ENCODE measurements at regions not wholly inside any gene's neighbourhood (a gene's known extent, or its start where the extent isn't known, plus 50 kb on each side); places are given as distances from the start of the nearest gene placed in this dataset.

DNA sequence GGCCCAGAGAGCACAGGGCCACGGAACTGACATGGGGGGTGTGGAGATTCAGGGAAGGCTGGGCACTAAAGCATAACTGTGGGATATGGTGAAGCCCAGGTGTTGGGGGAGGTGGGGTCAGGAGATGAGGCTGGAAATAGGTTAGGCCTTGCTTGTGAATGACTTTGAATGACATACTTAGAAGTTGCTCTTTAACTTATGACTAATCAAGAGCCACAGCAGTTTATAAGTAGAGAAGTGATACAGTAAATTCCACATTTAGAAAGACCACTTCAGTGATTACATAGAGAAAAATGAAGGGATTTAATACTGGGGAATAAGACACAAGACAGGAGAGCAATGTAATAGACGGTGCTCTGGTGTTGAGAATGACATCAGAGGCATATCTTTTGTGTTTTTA lies 120.8 kb upstream of the SEC61G start:
- TF ChIP-seq, protein P1, sequence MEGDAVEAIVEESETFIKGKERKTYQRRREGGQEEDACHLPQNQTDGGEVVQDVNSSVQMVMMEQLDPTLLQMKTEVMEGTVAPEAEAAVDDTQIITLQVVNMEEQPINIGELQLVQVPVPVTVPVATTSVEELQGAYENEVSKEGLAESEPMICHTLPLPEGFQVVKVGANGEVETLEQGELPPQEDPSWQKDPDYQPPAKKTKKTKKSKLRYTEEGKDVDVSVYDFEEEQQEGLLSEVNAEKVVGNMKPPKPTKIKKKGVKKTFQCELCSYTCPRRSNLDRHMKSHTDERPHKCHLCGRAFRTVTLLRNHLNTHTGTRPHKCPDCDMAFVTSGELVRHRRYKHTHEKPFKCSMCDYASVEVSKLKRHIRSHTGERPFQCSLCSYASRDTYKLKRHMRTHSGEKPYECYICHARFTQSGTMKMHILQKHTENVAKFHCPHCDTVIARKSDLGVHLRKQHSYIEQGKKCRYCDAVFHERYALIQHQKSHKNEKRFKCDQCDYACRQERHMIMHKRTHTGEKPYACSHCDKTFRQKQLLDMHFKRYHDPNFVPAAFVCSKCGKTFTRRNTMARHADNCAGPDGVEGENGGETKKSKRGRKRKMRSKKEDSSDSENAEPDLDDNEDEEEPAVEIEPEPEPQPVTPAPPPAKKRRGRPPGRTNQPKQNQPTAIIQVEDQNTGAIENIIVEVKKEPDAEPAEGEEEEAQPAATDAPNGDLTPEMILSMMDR (IDR thresholded peaks at IDR 0.05; ENCODE audit: low read depth, low read length, poor library complexity, severe bottlenecking) = no peak
- no peak for TF ChIP-seq EZH2phosphoT487 (IDR thresholded peaks at IDR 0.05; ENCODE audit: borderline replicate concordance, low read length)
